PC-9 (cell line): ENCODE measurements at regions not wholly inside any gene's neighbourhood (a gene's known extent, or its start where the extent isn't known, plus 50 kb on each side); places are given as distances from the start of the nearest gene placed in this dataset.

ENCODE experiments used
- BruUV-seq: library from RNA; stranded (reverse); fragments of 400-500 nt; replicated peaks from 2 replicates; lab custom pipeline; 2021; lab: Mats Ljungman, UMichigan
- CTCF ChIA-PET: fragments of 300-600 bp; sonication (Branson Sonifier 250); formaldehyde crosslinking; loops from one replicate; lab custom pipeline; 2022; ENCODE audit warnings: antibody characterized with exemption; lab: Charles Lee
- POLR2A ChIA-PET: fragments of 300-600 bp; sonication (Branson Sonifier 250); formaldehyde crosslinking; loops from one replicate; lab custom pipeline; 2022; ENCODE audit warnings: antibody characterized with exemption; ENCODE audit not compliant: unreplicated experiment; lab: Charles Lee
- DNase-seq, 2 experiments: peaks; one replicate each; pipeline versions ENCODE4 v3.0.0 to v3.0.0-alpha.2; 2015 to 2022; ENCODE audit warnings: mixed read lengths in 1 of 2
- H2AFZ ChIP-seq: fragments of 200-600 bp; sonication (generic); 2 replicates; pipeline ENCODE4 v1.8.1; 2017; ENCODE audit warnings: antibody characterized with exemption
- H3F3A ChIP-seq: fragments of 200-600 bp; sonication (generic); 2 replicates; pipeline ENCODE4 v1.8.1; 2017; ENCODE audit warnings: antibody characterized with exemption, mild to moderate bottlenecking, low read depth; ENCODE audit not compliant: insufficient read depth
- H3K27ac ChIP-seq: fragments of 200-600 bp; sonication (generic); 2 replicates; pipeline ENCODE4 v1.6.1; 2016; ENCODE audit warnings: mixed run types
- H3K27me3 ChIP-seq: fragments of 200-600 bp; sonication (generic); 2 replicates; pipeline ENCODE4 v1.6.1; 2016; ENCODE audit warnings: low read depth, mixed run types; ENCODE audit not compliant: insufficient read depth
- H3K36me3 ChIP-seq: fragments of 200-600 bp; sonication (generic); 2 replicates; pipeline ENCODE4 v1.6.1; 2016; ENCODE audit warnings: low read depth, mixed run types
- H3K4me1 ChIP-seq: fragments of 200-600 bp; sonication (generic); replicated peaks from 2 replicates; pipeline ENCODE4 v1.6.1; 2016; ENCODE audit warnings: mixed run types; ENCODE audit not compliant: insufficient read depth
- H3K4me2 ChIP-seq: fragments of 200-600 bp; sonication (generic); 2 replicates; pipeline ENCODE4 v1.6.1; 2017; ENCODE audit warnings: mixed run types
- H3K4me3 ChIP-seq: fragments of 200-600 bp; sonication (generic); 2 replicates; pipeline ENCODE4 v1.6.1; 2016; ENCODE audit warnings: mixed run types
- H3K79me2 ChIP-seq: fragments of 200-600 bp; sonication (generic); 2 replicates; pipeline ENCODE4 v1.6.1; 2017; ENCODE audit warnings: low read depth, mixed run types
- H3K9me2 ChIP-seq: fragments of 200-600 bp; sonication (generic); 2 replicates; pipeline ENCODE4 v1.8.1; 2017; ENCODE audit warnings: mild to moderate bottlenecking; ENCODE audit not compliant: insufficient read depth
- H3K9me3 ChIP-seq: fragments of 200-600 bp; sonication (generic); 2 replicates; pipeline ENCODE4 v1.8.1; 2016; ENCODE audit warnings: low read depth; ENCODE audit not compliant: insufficient read depth
- H4K20me1 ChIP-seq: fragments of 200-600 bp; sonication (generic); 2 replicates; pipeline ENCODE4 v1.8.1; 2017; ENCODE audit not compliant: insufficient read depth
- EZH2 ChIP-seq: fragments of 200-600 bp; sonication (generic); IDR thresholded peaks from 2 replicates; pipeline ENCODE4 v1.8.0; 2017; ENCODE audit warnings: antibody characterized with exemption, low read depth
- intact Hi-C: fragments of 100-400 bp; cut with micrococcal nuclease; formaldehyde crosslinking; loops from one replicate; pipeline ENCODE4 v1.10.0; 2022; ENCODE audit not compliant: unreplicated experiment
- TF ChIP-seq, protein P1 (sequence below): fragments of 200-600 bp; sonication (generic); conservative IDR thresholded peaks from 2 replicates; pipeline ENCODE4 v1.6.1; 2017; ENCODE audit warnings: mixed run types, antibody characterized with exemption, mild to moderate bottlenecking, moderate library complexity

DNA sequence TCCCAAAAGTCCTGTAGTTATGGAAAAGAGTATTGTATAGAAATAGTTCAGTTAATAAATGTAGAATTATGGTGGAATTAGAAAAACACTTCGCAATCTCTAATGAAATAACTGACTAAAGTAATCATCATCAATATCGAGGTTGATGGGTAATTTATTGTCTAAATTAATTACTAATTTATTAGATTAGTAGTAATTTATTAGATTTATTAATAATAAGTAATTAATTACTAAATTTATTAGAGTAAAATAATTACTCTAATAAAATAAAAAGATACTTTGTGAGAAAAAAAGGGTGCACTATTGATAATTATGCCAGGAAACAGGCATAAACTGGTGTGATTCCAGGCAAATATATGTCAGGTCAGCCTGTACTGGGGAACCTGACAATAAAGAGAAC lies 455.6 kb downstream of the AASDHPPT start:
- H3K27ac ChIP-seq, result no peak overlapping the region
- H3K27me3 ChIP-seq, result no peaks in the 10 kb centered on the region
- H3K36me3 ChIP-seq, result no peaks in the 10 kb centered on the region
- no peaks in the 10 kb centered on the region for H3K4me1 ChIP-seq
- DNase-seq, result no peak
- CTCF ChIA-PET, result no interaction called here
- H3K4me3 ChIP-seq, result no peak overlapping the region
- no peaks in the 10 kb centered on the region for H3K9me2 ChIP-seq
- H4K20me1 ChIP-seq, result no peaks in the 10 kb centered on the region
- H3K9me3 ChIP-seq, result no peaks in the 10 kb centered on the region
- no TSS peak for BruUV-seq
- intact Hi-C loops, result no loop called here
- H3F3A ChIP-seq, result no peaks in the 10 kb centered on the region
- POLR2A ChIA-PET, result no interaction called here
- no peak for TF ChIP-seq EZH2
- TF ChIP-seq, protein P1, sequence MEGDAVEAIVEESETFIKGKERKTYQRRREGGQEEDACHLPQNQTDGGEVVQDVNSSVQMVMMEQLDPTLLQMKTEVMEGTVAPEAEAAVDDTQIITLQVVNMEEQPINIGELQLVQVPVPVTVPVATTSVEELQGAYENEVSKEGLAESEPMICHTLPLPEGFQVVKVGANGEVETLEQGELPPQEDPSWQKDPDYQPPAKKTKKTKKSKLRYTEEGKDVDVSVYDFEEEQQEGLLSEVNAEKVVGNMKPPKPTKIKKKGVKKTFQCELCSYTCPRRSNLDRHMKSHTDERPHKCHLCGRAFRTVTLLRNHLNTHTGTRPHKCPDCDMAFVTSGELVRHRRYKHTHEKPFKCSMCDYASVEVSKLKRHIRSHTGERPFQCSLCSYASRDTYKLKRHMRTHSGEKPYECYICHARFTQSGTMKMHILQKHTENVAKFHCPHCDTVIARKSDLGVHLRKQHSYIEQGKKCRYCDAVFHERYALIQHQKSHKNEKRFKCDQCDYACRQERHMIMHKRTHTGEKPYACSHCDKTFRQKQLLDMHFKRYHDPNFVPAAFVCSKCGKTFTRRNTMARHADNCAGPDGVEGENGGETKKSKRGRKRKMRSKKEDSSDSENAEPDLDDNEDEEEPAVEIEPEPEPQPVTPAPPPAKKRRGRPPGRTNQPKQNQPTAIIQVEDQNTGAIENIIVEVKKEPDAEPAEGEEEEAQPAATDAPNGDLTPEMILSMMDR, result no peak
- no peaks in the 10 kb centered on the region for H3K79me2 ChIP-seq
- no peak overlapping the region for H3K4me2 ChIP-seq
- H2AFZ ChIP-seq, result 0 out of 2 replicates have a peak overlapping the region, but pooled peaks have one; percentile 36

DNA sequence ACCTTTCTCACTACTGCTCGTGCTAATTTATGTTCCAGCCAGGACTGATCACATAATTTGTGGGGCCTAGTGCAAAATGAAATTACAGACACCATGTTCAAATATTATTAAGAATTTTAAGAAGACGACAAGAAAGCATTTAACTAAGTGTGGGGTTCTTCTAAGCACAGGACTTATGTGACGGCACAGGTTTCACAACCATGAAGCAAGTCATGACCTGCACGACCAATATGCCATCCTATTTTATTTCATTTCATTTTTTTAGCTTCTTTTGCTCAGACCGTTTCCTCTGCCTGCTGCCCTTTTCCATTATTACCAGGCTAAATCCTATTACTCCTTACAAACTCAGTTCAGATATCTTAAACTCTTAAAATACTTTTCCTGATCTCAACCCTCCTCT lies 462.5 kb downstream of the AASDHPPT start:
- Histone ChIP-seq H4K20me1 (no peaks in the 10 kb centered on the region), H2AFZ (no peak overlapping the region), H3F3A (no peaks in the 10 kb centered on the region), H3K79me2 (no peaks in the 10 kb centered on the region), H3K36me3 (no peaks in the 10 kb centered on the region), H3K4me3 (no peak overlapping the region), H3K27me3 (no peaks in the 10 kb centered on the region), H3K27ac (no peak overlapping the region), H3K9me3 (no peaks in the 10 kb centered on the region), H3K4me1 (no peaks in the 10 kb centered on the region), H3K4me2 (no peak overlapping the region), H3K9me2 (no peaks in the 10 kb centered on the region)
- no peak for TF ChIP-seq EZH2
- TF ChIP-seq, protein P1, result no peak
- CTCF ChIA-PET, result no interaction called here
- BruUV-seq, result no TSS peak
- no peak for DNase-seq
- intact Hi-C loops, result no loop called here
- POLR2A ChIA-PET, result no interaction called here

DNA sequence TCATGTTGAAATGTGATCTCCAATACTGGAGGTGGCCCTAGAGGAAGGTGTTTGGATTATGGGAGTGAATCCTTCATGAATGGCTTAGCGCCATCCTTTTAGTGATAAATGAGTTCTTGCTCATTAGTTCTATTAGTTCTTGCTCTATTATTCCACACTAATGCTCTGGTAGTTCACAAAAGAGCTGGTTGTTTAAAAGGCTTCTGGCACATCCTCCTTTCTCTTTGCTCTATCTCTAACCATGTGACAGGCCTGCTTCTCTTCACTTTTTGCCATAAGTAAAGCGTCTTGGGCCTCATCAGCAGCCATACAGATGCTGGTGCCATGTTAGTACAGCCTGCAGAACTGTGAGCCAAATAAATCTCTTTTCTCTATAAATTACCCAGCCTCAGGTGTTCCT lies 469.9 kb downstream of the GUCY1A2 start:
- no TSS peak for BruUV-seq
- intact Hi-C loops, result no loop called here
- no peaks in the 10 kb centered on the region for H3K27me3 ChIP-seq

More for the DNA sequence above, 469.9 kb downstream of the GUCY1A2 start:
- no peaks in the 10 kb centered on the region for H3K36me3 ChIP-seq
- CTCF ChIA-PET, result no interaction called here
- H2AFZ ChIP-seq, result no peak overlapping the region
- H3K27ac ChIP-seq, result no peak overlapping the region
- no peaks in the 10 kb centered on the region for H3K9me2 ChIP-seq
- H3F3A ChIP-seq, result no peaks in the 10 kb centered on the region
- no peaks in the 10 kb centered on the region for H3K9me3 ChIP-seq
- no peak overlapping the region for H3K4me2 ChIP-seq
- H3K4me1 ChIP-seq, result no peaks in the 10 kb centered on the region
- H3K4me3 ChIP-seq, result no peak overlapping the region
- H4K20me1 ChIP-seq, result no peaks in the 10 kb centered on the region
- POLR2A ChIA-PET, result no interaction called here
- DNase-seq, result no peak
- H3K79me2 ChIP-seq, result no peaks in the 10 kb centered on the region
- no peak for TF ChIP-seq EZH2
- TF ChIP-seq, protein P1, result no peak
